Activated CD4-positive, CD25-positive, alpha-beta regulatory T cell treated with anti-CD3 and anti-CD28 coated beads, Interleukin-2, amount 50 U/mL, for 24 hours (primary cell): ENCODE measurements at regions not wholly inside any gene's neighbourhood (a gene's known extent, or its start where the extent isn't known, plus 50 kb on each side); places are given as distances from the start of the nearest gene placed in this dataset.
"Not testable (repeated sequence)": the region's sequence is repeated elsewhere in the genome, so short reads cannot be mapped to it uniquely, and the experiment has no call there.

ENCODE experiments used
- ATAC-seq, 2 donors: fragments of 150-1000 bp; cut with Tn5 transposase; one replicate each; pipeline ENCODE4 v1.10.0; 2021; ENCODE audit warnings: mild to moderate bottlenecking in 1 of 2, moderate library complexity in 1 of 2

- no peak for ATAC-seq
Measured at GRCh38 chr11:24216488-24216887, 280.4 kb upstream of the LUZP2 start.

- not testable (repeated sequence) for ATAC-seq
Measured at GRCh38 chr11:24217319-24217718, 279.5 kb upstream of the LUZP2 start.

DNA sequence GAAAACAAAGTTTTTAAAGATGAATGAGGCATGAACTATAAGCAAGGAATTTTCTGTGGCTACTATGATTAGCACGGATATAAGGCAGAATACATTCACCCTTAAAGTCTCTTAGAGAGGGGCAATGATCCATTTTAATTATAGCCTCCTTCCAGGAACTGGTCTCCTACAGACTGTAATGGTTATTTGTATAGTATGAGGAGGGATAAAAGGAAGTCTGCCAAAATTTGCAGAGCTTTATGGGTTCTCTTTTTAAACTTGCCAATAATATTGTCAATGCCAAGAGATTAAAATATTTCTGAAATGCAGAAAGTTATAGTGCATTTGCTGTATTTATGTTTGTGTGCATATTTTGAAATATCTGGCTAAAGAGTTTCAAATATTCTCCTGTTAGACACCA is 271.4 kb upstream of the LUZP2 start:
- ATAC-seq, result no peak

GRCh38 chr11:24226606-24227005 is 270.2 kb upstream of the LUZP2 start:
- ATAC-seq, result no peak

DNA sequence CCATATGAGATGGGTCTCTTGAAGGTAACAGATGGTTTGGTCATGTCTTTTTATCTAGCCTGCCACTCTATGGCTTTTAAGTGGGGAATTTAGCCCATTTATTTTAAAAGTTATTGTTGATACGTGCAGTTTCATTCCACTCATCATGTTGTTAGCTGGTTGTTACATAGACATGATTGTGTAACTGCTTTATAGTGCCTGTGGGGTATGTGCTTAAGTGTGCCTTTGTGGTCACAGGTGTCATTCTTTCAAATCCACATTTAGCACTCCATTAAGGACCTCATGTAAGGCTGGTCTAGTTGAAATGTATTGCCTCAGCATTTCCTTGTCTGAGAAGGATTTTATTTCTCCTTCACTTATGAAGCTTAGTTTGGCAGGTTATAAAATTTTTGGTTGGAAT is 263.8 kb upstream of the LUZP2 start:
- no peak for ATAC-seq

- ATAC-seq, result no peak
Measured at GRCh38 chr11:24234822-24235508, 261.9 kb upstream of the LUZP2 start.

GRCh38 chr11:24238771-24239645 is 257.8 kb upstream of the LUZP2 start:
- ATAC-seq, result no peak

GRCh38 chr11:24239930-24240329 is 256.9 kb upstream of the LUZP2 start:
- no peak for ATAC-seq

GRCh38 chr11:24240496-24241175 is 256.2 kb upstream of the LUZP2 start:
- ATAC-seq, result no peak

DNA sequence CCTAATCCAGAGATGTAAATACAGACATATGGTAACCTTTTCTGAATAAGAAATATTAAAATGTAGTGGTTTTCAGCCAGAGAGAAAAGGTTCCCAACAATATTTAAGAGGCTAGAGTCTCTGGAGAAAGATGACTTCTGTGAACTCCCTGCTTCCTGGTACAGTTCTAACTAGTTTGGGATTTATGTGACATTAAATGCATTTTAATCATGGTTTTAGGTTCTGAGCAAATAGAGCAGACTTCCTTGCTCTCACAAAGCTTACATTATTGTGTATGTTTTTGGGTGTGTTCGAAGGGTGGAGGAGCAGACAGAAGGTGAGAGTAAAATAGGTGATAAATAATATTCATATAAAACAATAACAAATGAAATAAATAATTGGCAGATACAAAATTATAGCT is 250.1 kb upstream of the LUZP2 start:
- ATAC-seq, result no peak

DNA sequence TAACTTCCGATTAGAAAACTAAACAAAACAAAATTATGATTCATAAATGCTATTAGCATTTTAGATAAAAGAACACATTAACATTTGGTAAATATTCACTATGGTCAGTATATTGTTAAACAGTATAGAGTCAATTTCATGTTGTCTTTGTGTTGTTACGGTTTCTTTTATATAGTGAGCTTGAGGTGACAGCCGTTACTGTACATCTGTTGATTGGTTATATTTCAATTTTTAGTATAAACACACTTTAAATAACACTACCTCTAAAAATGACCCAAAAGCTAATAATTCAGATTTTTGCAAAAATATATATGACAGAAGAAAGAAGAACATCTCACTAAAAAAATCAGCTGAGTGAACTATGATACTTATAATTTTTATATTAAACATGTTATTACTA is 249.0 kb upstream of the LUZP2 start:
- no peak for ATAC-seq

DNA sequence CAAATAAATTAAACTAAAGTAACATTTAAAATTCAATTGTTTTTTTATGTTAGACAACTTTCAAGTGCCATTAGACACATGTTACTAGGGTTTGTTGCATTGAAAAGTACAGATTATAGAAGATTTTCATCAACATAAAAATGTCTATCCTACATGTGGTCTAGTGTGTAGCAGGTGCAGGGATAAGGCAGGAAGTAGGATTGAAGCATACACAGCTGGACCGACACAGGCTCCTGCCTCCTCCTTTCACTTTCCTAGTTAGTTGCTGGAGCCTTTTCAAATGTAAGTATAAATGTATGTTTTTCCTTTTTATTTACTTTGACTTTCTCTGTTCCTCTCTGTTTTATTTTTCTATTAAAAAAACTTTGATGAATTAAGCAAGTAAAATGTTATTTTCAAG is 246.9 kb upstream of the LUZP2 start:
- ATAC-seq, result no peak

DNA sequence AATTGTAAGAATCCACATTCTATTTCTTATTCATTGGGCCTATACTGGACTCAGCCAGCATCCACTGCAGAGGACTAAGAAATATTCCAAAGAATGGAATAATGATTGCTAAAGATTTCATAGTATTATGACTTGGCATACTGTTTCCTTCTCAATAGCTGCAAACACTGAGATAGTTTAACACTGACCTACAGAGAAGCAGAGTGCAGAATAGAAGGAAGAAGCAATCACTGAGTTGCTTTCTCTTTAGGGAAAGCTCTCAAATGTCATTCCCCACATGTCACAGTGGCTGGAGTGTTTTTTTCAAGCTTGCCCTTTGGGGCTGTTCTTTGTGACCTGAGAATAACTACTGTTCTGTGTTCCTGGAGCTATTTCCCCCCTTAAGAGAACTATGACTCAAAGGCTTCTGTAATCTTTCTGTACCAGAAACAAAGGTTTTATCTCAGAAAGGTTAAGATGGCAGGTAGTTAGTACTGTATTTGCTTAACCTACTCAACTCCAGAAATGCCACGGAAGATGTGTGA is 243.6 kb upstream of the LUZP2 start:
- ATAC-seq, result no peak

- no peak for ATAC-seq
Measured at GRCh38 chr11:24264868-24265267, 232.0 kb upstream of the LUZP2 start.

- no peak for ATAC-seq
Measured at GRCh38 chr11:24267014-24267413, 229.8 kb upstream of the LUZP2 start.

DNA sequence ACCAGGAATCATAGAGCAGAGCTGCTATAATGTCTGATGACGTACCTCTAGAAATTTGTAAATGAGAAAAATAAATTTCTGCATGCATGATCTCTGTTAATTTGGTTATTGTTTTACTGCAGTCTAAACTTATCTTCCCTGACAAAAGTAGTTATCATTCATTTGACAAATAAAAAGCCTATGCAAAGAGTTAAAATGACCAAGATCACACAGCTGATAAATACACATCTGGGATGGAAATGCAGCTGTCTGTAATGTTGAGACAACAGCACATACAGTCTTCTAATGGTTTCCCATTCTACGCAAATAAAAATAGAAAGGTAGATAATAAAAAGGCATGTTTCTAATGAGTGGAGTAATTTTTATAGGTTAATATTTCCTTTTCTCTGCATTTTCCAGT is 225.1 kb upstream of the LUZP2 start:
- no peak for ATAC-seq

- ATAC-seq, result not testable (repeated sequence)
Measured at GRCh38 chr11:24274214-24274781, 222.6 kb upstream of the LUZP2 start.

- ATAC-seq, result no peak
Measured at GRCh38 chr11:24286238-24286637, 210.6 kb upstream of the LUZP2 start.

DNA sequence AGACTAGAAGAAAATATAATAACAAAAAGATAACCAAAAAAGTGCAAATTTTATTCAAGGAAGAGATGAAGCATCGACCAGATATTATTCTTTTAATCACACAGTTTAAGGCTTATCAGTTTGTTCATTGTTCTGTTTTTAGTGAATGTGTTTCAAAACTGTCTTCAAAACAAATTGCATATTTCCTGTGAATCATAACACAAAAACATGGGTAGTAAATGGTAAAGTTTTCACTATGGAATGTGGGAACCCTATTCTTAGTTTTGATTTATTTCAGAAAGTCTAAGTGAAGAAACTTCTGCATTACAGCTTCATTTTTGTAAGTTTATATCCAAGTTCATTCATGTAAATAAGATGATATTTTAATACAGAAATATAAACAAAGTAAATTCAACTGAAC is 207.6 kb upstream of the LUZP2 start:
- ATAC-seq, result no peak

DNA sequence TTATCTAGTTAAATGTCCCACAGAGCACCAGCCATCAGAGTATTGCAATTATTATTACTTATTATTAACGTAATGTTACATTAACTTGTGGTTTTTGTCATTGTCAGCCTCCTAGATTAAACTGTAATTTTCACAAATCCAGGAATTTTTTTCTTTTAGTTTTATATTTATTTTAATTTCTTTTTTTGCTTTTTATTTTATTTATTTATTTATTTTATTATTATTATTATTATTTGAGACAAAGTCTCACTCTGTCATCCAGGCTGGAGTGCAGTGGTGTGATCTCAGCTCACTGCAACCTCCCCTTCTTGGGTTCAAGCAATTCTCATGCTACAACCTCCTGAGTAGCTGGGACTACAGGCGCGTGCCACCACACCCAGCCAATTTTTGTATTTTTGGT is 202.9 kb upstream of the LUZP2 start:
- ATAC-seq, result no peak

DNA sequence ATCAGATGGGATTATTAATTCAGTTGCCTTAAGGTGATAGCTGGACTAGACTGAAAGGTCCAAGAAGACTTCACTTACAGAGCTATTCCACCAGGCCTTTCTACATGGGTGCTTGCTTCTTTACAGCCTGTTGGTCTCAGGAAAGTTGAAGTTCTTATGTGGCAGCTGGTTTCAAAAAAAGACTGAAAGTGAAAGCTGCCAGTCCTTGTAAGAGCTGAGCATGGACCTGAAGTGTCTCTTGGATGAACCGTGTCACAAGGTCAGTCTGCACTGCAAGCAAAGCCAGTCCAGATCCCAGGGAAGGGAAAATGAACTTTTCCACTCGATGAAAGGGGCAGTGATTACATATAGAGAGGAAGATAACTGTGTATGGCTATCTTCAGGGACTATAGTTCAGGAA is 201.5 kb upstream of the LUZP2 start:
- no peak for ATAC-seq

- no peak for ATAC-seq
Measured at GRCh38 chr11:24297461-24297860, 199.4 kb upstream of the LUZP2 start.

- ATAC-seq, result no peak
Measured at GRCh38 chr11:24298146-24298545, 198.7 kb upstream of the LUZP2 start.
